ENCODE measurements at regions not wholly inside any gene's neighbourhood (a gene's known extent, or its start where the extent isn't known, plus 50 kb on each side); places are given as distances from the start of the nearest gene placed in this dataset.
"Not testable (repeated sequence)": the region's sequence is repeated elsewhere in the genome, so short reads cannot be mapped to it uniquely, and the experiment has no call there.

DNA sequence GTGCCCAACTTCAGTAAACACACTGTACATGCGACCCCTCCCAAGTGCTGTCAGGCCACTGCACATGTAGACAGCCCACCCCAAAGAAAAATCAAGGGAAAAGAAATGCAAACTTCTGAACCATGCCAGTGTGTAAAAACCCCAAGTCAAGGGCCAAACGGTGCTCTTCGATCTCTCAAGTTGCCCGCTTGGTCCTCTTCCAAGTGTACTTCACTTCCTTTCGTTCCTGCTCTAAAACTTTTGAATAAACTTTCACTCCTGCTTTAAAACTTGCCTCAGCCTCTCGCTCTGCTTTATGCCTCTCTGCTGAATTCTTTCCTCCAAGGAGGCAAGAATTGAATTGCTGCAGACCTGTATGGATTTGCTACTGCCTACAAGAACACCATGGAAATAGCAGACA lies 600.7 kb downstream of the KCTD12 start:
- no peak for DNase-seq (ENCODE audit: low spot score)

DNA sequence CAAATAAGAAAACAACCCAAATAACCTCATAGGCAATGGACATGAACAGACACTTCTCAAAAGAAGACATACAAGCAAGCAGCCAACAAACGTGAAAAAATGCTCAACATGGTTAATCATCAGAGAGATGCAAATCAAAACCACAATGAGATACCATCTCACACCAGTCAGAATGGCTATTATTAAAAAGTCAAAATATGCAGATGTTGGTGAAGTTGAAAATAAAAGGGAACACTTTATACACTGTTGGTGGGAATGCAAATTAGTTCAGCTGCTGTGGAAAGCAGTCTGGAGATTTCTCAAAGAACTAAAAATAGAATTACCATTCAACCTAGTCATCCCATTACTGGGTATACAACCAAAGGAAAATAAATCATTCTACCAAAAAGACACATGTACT lies 606.4 kb downstream of the KCTD12 start:
- not testable (repeated sequence) for DNase-seq (ENCODE audit: low spot score)

DNA sequence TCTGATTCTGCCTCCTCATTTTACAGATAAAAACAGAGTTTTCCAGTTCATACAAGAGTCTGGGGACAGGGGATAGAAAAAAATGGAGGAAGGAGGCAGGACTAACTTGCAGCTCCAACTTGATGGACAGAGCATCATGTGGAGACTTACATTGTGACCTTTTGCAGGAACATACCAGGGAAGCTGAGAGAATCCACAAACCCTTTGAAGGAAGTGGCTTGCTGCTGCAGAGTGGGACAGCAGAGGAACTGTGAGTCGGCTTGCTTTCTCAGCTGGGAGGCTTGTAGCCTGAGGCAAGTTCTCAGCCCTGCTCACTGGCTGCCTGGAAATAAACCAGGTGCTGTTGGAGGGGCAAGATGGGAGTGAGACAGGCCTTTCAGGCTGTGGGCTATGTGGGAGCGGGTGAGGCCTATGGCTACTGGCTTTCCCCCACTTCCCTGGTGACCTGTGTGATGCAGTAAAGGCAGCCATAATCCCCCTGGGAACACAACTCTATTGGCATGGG lies 614.4 kb downstream of the KCTD12 start:
- no peak for DNase-seq (ENCODE audit: low spot score)

DNA sequence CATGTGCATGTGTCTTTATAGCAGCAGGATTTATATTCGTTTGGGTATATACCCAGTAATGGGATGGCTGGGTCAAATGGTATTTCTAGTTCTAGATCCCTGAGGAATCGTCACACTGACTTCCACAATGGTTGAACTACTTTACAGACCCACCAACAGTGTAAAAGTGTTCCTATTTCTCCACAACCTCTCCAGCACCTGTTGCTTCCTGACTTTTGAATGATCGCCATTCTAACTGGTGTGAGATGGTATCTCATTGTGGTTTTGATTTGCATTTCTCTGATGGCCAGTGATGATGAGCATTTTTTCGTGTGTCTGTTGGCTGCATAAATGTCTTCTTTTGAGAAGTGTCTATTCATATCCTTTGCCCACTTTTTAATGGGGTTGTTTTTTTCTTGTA lies 617.9 kb downstream of the KCTD12 start:
- not testable (repeated sequence) for DNase-seq (ENCODE audit: low spot score)

DNA sequence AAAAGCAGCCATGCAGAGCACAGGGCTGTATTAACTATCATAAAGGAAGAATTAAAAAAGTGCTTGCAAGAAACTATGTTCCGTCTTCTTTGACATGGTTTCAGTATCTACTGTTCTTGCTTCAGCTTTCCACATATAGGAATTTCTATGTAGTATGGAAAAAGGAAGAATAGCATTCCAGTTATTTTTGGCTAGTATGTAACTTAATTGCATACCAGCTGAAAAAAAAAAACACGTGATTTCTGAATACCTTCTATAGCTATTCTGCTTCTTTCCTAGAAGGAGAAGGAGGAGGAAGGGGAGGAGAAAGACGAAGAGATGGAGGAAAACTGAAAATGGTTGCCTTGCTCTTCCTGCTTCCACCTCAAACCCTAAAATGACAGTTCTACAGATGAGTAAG lies 619.0 kb downstream of the KCTD12 start:
- no peak for DNase-seq (ENCODE audit: low spot score)

DNA sequence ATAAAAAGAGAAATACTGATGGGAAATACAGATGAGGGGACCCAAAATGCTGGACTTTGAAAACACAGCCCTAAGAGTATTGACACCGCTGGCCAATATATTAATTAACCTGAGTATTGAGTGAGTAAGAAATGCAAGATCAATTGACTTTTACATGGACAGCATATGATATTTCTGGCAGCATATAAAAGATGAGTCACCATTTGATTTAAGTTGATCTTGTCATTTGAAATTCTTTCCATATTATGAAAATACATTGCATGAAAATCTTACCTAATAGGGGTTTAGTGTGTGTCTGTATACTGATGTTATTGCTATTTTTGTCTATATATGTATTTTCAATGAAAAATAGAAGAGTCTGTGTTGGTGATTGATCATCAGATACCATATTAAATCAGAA lies 619.6 kb downstream of the KCTD12 start:
- DNase-seq (ENCODE audit: low spot score), result no peak

DNA sequence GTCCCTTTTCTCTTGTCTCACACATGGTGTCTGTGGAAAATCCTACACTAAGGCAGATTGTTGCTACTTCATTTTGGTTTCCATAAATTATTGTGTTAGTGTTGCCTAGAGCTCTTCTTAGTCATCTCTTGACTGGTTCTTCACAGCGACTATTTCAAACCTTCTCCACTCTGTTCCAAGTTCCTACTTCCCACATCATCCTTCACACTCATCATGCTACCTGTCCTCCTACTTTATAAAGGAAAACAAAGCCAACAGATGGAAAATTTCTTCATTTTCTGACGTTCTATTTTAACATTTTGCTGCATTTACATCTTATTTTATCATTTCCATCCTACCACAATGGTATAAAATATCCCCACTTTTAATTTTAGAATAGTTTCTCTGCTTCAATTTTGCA lies 614.1 kb downstream of the LMO7 start:
- DNase-seq (ENCODE audit: low spot score), result no peak

DNA sequence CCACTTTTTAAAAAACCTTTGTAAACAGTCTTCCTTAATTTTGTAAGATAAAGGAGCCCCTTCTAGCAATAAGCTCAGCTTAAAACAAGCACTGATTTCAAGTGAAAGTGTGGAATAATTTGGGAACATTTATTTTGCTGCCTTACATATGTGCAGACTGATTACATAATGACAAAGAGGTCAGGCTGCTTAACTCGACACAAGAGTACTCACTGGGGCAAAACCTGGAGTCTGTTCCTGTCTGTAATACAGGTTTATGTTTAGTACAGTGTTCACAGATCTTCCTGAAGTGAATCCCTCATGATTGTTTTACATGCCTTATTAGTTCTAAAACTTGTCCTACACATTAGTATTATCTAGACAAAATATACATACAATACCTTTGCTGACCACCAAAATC lies 609.8 kb downstream of the LMO7 start:
- no peak for DNase-seq (ENCODE audit: low spot score)

DNA sequence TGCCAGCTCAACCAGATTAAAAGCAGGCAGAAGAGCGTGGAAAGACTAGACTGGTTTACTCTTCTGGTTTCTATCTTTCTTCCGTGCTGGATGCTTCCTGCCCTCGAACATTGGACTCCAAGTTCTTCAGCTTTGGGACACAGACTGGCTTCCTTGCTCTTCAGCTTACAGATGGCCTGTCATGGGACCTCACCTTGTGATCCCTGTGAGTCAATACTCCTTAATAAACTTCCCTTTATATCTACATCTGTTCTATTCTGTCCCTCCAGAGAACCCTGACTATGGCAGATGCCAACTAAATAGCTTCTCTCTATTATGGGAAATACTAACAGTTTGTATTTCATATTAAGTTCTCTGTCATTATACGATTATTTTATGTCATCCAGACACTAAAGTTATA lies 609.1 kb downstream of the LMO7 start:
- DNase-seq (ENCODE audit: low spot score), result no peak

DNA sequence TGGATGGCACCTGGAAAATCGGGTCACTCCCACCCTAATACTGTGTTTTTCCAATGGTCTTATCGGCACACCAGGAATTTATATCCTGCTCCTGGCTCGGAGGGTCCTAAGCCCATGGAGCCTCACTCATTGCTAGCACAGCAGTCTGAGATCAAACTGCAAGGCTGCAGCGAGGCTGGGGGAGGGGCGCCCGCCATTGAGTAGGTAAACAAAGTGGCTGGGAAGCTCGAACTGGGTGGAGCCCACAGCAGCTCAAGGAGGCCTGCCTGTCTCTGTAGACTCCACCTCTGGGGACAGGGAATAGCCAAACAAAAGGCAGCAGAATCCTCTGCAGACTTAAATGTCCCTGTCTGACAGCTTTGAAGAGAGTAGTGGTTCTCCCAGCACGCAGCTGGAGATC lies 607.0 kb downstream of the LMO7 start:
- DNase-seq (ENCODE audit: low spot score), result not testable (repeated sequence)

DNA sequence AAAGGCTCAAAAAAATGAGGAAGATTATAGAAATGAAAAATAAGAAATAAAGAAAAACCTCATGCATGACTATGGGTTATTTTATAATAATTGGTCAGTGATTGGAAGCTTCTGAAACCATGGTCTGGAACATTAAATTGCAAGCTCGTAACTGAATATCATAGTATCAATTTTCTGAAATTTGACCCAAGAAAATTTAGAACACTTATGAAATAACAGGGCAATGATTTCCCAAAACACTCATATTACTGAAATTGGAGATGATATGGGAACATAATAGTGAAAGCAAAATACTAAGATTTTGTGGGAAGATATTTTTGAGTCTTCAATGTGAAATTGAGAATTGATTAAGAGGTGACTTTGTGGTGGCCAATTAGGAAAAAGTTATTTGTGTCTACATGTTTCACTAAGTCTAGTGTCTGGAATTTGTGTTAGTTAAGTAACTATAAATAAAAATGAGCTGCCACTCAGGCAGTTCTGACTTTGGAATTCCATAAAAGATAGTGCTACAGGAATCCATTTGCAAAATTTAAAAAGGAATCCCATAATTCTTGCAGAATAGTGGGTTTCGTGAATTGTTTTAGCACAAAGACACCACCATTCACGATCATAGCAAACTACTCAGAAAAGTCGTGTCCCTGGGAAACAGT lies 603.0 kb downstream of the LMO7 start:
- no peak for DNase-seq (ENCODE audit: low spot score)

DNA sequence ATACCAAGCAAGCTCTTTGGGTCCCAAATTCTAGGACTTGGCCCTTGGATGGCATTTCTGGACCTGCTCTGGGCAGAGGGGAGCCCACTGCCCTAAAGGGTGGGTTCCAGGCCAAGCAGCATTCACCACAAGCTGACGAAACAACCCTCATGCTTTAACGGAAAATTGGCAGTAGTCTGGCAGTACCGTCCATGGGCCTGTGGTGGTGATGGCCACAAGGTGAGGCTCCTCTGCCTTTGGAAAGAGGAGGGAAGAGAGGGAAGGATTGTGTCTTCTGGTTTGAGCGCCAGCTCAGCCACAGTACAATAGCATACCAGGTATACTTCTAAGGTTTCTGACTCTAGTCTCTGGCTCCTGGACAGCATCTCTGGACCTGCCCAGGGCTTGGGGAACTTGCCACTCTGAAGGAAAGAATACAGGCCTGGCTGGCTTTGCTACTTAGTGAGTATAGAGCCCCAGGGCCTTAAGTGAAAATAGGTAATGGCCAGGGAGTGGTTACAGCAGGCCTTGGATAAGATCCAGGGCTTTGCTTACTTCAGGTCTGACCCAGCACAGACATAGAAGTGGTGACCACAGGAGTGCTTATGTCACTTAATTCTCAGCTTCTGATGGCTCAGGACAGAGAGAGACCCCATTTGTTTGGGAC lies 595.5 kb downstream of the LMO7 start:
- DNase-seq (ENCODE audit: low spot score), result no peak

DNA sequence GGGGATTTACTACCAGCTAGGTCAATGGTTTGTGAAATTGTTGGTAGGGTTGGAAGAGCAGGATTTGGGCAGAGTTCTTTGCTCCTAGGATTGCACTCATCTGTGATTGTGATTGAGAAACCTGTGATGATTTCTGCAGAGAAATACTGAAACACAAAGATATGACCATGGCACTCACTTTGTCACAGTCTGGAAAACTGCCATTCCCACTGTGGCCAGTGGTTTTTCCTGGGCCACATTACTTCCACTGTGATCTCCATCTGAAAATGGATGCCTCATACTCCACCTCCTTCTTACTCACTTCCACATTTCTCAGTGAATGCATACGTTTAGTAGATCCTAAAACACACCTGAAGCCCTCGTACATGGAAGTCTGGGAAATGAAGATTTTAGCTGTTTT lies 593.2 kb downstream of the LMO7 start:
- no peak for DNase-seq (ENCODE audit: low spot score)

DNA sequence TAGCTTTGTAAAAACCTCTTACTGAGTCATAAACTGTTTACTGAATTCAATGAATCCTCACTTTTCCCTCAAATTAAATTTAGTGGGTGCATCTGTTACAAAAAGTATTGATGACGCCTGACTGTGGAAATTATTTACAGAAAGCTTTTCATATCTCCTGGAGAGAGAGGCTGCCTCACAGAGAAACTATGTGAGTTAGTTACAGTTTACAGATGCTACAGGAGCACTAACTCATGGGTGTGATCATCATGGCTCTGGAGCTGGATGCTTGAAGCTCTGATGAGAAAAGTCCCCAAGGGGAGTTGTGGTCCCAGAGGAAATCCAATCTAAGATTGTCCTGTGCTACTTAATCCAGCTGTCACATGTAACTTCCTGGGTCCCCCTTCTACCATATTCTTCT lies 590.8 kb downstream of the LMO7 start:
- no peak for DNase-seq (ENCODE audit: low spot score)

DNA sequence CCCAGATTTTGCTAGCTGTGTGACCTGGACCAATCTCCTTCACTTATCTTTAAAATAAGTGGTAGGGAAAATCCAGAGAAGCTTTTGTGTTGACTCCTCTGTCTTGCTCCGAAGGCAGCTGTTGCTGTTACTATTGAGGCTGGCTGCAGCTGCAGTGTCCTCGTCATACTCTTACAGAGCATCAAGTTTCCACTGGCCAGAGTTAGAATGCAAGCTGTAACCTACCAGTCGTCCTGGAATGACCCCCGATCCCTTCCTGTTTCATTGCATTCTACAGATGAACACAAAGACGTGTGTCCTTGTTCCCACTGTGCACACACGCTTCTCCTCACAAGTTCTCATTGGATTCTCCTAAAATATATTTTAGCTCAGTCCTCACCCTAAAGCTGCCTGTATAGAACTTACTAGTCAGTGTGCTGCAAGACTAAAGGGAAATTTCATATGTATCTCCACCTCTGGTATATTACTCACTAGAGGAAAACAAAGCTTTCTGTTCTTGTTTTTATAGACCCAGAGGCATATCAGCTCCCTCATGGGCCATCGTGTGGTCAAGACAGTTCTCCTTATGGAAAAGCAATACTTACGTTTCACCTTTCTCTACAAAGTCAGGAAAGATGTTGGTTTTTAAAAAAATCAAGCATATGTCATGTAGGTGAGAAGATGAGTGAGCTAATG lies 589.8 kb downstream of the LMO7 start:
- DNase-seq (ENCODE audit: low spot score), result no peak

DNA sequence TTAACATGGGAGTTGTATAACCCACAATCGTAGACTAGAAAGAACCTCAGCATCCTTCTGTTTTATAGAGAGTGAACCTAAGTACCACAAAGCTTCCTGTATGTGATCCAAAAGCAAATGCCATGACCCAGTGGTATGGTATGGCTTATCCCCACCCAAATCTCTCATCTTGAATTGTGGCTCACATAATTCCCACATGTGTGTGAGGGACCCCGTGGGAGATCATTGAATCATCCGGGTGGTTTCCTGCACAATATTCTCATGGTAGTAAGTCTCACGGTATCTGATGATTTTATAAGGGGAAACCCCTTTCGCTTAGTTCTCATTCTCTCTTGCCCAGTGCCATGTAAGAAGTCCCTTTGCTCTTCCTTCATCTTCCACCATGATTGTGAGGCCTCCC lies 587.9 kb downstream of the LMO7 start:
- no peak for DNase-seq (ENCODE audit: low spot score)

DNA sequence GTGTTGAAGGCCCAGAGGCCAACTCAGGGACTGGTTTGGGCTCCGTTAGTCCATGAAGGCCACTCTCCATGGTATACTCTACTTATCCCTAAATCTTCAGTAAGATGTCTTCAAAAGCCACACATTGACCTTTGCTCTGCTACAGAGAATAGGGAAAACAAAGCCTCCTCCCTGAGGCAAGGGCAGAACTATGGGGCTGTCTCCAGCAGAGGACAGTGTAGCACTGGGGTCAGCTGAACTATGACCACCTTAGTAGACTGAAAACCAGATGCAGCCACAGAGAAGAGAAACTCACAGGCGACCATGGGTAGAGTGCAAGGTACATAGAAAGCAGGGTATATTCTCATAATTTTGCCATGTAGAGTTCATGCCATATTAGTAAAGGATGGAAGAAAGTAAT lies 587.4 kb downstream of the LMO7 start:
- no peak for DNase-seq (ENCODE audit: low spot score)

DNA sequence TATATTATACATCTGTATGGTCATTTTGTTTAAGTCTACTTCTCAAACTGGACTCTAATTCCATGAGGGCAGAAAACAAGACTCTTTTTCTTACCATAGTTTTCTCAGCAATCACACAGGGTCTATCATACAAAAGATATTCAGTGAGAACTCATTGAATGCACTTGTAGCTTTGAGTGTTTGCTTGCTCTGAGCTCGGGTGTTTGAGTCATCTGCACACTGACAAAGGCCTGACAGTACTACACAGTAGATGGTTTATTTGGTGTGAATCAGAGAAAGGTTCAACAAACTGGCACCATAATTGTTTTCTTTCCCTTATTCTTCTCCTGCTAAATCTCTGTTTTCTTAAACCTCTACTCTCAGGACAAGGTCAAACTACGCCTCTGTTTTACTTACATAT lies 586.4 kb downstream of the LMO7 start:
- DNase-seq (ENCODE audit: low spot score), result peak; percentile 51

DNA sequence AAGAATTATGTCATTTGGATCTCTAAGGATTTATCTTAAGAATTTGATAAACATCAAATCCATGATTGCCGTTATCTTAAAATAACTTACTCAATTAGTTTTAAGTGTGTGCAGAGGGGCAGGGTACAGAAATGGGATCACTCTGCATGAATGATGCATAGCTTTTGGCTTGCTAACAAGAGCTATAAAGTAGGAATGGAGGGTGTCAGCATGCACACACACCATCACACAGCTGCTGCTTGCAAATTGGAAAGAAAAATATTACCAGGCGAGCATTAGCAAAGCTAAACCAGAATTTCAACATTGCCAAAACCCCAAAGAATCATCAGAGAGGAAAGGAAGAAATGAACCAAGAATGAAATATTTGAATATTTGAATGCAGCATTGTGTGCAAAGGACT lies 580.6 kb downstream of the LMO7 start:
- DNase-seq (ENCODE audit: low spot score), result no peak

DNA sequence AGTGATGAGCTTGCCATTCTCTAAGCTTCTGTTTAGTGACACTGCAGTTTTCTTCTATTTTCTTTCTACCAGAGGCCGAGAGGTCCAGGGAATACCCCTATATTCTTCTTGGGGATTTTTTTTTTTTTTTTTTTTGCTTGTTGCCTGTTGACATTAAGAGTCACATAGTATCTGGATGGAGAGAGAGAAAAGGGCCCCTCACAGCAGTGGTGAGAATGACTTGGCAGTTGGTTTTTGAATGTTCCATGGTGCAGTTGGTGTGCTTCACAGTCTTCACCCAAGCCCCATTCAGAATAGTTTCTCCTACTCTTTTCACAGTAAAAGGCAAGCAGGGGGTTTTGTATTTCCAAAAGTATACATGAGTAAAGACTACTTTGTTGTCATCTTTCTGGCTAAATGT lies 577.9 kb downstream of the LMO7 start:
- no peak for DNase-seq (ENCODE audit: low spot score)

DNA sequence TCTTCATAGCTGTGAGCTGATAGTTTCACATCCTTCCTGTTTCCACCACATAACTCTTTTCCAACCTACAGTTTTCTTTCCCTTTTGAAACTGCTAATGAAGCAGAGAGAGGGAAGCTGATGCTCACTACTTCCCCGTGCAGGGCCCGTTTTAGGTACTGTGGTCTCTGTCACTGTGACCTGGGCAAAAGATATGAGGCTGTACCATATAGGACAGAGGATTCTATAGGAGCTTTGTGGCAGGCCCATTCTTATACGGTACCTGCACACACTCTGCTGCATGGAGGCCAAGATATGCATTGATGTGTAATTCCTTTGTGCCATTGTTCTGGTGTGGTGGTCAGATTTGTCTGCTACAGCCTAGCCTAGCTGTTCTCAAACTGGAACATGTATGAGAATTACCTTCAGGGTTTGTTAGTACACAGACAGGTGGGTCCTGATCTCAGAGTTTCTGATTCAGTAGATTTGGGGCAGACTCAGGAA lies 577.3 kb downstream of the LMO7 start:
- DNase-seq (ENCODE audit: low spot score), result no peak

DNA sequence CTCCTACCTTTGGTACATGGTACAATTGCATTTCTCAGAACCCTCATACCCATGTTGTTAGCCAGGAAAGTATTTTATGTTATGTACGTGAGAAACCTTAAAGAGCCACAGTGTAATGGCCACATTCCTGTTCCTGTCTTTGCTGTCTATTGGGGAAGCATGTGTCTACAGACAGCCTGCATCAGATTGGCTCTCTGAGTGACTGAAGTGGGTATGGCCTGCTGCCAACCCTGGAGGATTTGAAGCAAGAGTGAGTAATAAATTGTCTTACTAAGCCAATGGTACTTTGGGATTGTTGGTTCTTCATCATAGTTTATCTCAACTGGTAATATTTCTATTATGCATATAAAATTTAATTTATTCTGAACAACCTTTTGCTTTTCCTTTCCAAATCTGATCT lies 574.1 kb downstream of the LMO7 start:
- DNase-seq (ENCODE audit: low spot score), result no peak

DNA sequence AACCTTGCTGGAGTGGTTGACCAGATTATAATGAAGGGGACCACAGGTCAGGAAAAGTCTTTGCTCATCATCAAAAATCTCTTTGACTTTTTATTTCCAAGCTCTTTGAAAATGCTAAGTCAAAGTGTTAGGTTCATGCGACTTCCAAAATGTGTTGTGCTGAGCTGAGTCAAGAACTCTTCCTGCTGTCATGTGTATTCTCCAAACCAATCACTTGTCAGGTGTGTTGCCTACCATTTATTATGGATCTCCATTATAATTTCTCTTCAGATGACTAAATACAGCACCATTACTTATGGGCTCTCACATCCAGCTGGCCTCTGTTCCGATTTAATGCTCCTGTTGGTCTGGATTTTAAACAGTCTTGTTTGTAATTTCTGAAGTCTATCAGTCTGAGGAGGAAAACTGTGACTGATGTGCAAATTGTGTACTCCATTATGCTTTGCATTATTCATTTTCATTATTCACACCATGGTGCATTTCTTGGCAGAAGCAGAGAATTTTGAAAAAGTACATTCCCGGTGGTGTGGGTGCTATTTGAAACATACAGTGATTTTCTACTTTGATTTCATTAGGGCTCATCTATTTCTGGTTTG lies 562.5 kb downstream of the LMO7 start:
- no peak for DNase-seq (ENCODE audit: low spot score)
